SK-N-SH treated with all-trans-retinoic acid at 6 μM for 48 hours (cell line): ENCODE measurements at regions not wholly inside any gene's neighbourhood (a gene's known extent, or its start where the extent isn't known, plus 50 kb on each side); places are given as distances from the start of the nearest gene placed in this dataset.

Experiments used
- ARNTL ChIP-seq: fragments of 450-650 bp; formaldehyde crosslinking; IDR thresholded peaks from 2 replicates; pipeline ENCODE4 v1.5.0; 2020; ENCODE audit warnings: low read depth, mild to moderate bottlenecking, moderate library complexity, borderline replicate concordance
- GLIS3 ChIP-seq: fragments of 250-450 bp; sonication (Bioruptor Pico); IDR thresholded peaks from 2 replicates; pipeline ENCODE4 v1.5.0; 2020; ENCODE audit warnings: mild to moderate bottlenecking, moderate library complexity
- OSR1 ChIP-seq: fragments of 250-450 bp; sonication (Bioruptor Pico); IDR thresholded peaks from 2 replicates; pipeline ENCODE4 v1.8.0; 2022; ENCODE audit warnings: moderate library complexity, mild to moderate bottlenecking, inconsistent platforms
- PPARA ChIP-seq: fragments of 250-450 bp; sonication (Bioruptor Pico); IDR thresholded peaks from 2 replicates; pipeline ENCODE4 v1.5.0; 2020; ENCODE audit warnings: mild to moderate bottlenecking, borderline replicate concordance
- ZNF565 ChIP-seq: fragments of 450-650 bp; formaldehyde crosslinking; conservative IDR thresholded peaks from 2 replicates; pipeline ENCODE4 v1.5.0; 2020; ENCODE audit warnings: low read depth, mild to moderate bottlenecking, moderate library complexity
- ZNF70 ChIP-seq: fragments of 450-650 bp; formaldehyde crosslinking; IDR thresholded peaks from 2 replicates; pipeline ENCODE4 v1.5.0; 2020; ENCODE audit warnings: mild to moderate bottlenecking, moderate library complexity
- TF ChIP-seq, protein P1 (sequence below): fragments of 250-450 bp; sonication (Bioruptor Pico); IDR thresholded peaks from 2 replicates; pipeline ENCODE4 v1.8.0; 2020; ENCODE audit warnings: mild to moderate bottlenecking, moderate library complexity, borderline replicate concordance
- TF ChIP-seq, protein P2 (sequence below): fragments of 250-450 bp; sonication (Bioruptor Pico); IDR thresholded peaks from 2 replicates; pipeline ENCODE4 v1.5.1; 2021; ENCODE audit warnings: mild to moderate bottlenecking, moderate library complexity
- TF ChIP-seq, protein P3 (sequence below): fragments of 250-450 bp; sonication (Bioruptor Pico); IDR thresholded peaks from 2 replicates; pipeline ENCODE4 v1.5.1; 2020; ENCODE audit warnings: low read depth, mild to moderate bottlenecking, moderate library complexity

DNA sequence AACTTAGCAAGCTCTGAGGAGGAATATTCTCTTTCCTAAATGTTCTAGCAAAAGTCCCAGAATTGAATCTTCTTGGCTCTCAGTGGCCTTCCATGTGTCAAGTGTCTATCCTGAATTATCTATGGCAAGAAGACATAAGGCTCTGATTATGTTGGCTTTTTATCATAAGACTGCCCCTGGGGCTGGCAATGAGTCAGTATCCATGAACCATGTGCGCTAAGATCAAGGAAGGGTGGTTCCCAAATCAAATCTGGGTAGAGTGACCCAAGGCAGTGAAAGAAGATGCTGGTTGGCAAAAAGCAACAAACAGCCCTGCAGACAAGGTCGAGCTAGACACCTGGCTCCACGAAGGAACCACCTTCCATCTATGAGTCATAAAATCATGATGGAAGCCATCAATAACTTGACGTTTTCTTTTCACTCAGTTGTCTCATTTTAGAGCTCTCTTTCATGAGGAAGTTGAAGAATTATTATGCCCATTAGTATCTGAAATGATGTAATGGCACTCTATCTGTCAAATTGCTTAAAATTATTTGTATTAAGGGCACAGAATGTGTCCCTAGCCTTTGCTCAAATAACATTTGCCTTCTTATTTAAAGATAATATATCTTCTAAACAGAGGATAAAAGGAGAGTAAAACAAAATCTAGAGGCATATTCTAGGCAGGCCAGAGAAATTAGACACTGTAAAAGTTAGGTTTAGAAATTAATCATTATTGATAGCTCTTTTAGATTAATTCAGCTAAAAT is 657.7 kb upstream of the GOT2 start:
- TF ChIP-seq, protein P1, sequence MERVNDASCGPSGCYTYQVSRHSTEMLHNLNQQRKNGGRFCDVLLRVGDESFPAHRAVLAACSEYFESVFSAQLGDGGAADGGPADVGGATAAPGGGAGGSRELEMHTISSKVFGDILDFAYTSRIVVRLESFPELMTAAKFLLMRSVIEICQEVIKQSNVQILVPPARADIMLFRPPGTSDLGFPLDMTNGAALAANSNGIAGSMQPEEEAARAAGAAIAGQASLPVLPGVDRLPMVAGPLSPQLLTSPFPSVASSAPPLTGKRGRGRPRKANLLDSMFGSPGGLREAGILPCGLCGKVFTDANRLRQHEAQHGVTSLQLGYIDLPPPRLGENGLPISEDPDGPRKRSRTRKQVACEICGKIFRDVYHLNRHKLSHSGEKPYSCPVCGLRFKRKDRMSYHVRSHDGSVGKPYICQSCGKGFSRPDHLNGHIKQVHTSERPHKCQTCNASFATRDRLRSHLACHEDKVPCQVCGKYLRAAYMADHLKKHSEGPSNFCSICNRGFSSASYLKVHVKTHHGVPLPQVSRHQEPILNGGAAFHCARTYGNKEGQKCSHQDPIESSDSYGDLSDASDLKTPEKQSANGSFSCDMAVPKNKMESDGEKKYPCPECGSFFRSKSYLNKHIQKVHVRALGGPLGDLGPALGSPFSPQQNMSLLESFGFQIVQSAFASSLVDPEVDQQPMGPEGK (CRISPR knock-in tag), result no peak
- TF ChIP-seq GLIS3 (CRISPR knock-in tag), result no peak
- TF ChIP-seq ARNTL (CRISPR knock-in tag), result no peak
- TF ChIP-seq, protein P2, sequence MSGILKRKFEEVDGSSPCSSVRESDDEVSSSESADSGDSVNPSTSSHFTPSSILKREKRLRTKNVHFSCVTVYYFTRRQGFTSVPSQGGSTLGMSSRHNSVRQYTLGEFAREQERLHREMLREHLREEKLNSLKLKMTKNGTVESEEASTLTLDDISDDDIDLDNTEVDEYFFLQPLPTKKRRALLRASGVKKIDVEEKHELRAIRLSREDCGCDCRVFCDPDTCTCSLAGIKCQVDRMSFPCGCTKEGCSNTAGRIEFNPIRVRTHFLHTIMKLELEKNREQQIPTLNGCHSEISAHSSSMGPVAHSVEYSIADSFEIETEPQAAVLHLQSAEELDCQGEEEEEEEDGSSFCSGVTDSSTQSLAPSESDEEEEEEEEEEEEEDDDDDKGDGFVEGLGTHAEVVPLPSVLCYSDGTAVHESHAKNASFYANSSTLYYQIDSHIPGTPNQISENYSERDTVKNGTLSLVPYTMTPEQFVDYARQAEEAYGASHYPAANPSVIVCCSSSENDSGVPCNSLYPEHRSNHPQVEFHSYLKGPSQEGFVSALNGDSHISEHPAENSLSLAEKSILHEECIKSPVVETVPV (CRISPR knock-in tag), result no peak
- no peak for TF ChIP-seq PPARA
- TF ChIP-seq, protein P3, sequence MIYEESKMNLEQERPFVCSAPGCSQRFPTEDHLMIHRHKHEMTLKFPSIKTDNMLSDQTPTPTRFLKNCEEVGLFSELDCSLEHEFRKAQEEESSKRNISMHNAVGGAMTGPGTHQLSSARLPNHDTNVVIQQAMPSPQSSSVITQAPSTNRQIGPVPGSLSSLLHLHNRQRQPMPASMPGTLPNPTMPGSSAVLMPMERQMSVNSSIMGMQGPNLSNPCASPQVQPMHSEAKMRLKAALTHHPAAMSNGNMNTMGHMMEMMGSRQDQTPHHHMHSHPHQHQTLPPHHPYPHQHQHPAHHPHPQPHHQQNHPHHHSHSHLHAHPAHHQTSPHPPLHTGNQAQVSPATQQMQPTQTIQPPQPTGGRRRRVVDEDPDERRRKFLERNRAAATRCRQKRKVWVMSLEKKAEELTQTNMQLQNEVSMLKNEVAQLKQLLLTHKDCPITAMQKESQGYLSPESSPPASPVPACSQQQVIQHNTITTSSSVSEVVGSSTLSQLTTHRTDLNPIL (CRISPR knock-in tag), result no peak
- no peak for TF ChIP-seq ZNF565
- TF ChIP-seq OSR1 (CRISPR knock-in tag), result no peak
- TF ChIP-seq ZNF70, result no peak
